BJ (cell line): ENCODE measurements at regions not wholly inside any gene's neighbourhood (a gene's known extent, or its start where the extent isn't known, plus 50 kb on each side); places are given as distances from the start of the nearest gene placed in this dataset.

ENCODE experiments used
- CTCF ChIA-PET: fragments of 350-600 bp; formaldehyde crosslinking; extraction: SDS; loops from one replicate; lab custom pipeline; 2021; ENCODE audit warnings: antibody characterized with exemption, inconsistent platforms; lab: Yijun Ruan, JAX
- POLR2A ChIA-PET: fragments of 300-600 bp; sonication (Branson Sonifier 250); formaldehyde crosslinking; extraction: SDS; loops from one replicate; lab custom pipeline; 2021; ENCODE audit warnings: antibody characterized with exemption; lab: Charles Lee
- DNase-seq: peaks from one replicate; pipeline ENCODE4 v3.0.0-alpha.2; 2011; ENCODE audit warnings: low read depth
- H3K27me3 ChIP-seq: 2 replicates; pipeline ENCODE4 v1.6.0; 2011; ENCODE audit warnings: low read length; ENCODE audit not compliant: control insufficient read depth, insufficient read depth
- H3K36me3 ChIP-seq: 2 replicates; pipeline ENCODE4 v1.5.1; 2011; ENCODE audit warnings: low read length; ENCODE audit not compliant: control insufficient read depth, insufficient read depth
- H3K4me3 ChIP-seq: 2 replicates; pipeline ENCODE4 v1.5.1; 2011; ENCODE audit warnings: low read depth, mild to moderate bottlenecking, control low read depth, low read length
- CTCF ChIP-seq: IDR thresholded peaks from 2 replicates; pipeline ENCODE4 v1.5.1; 2011; ENCODE audit warnings: low read depth, mild to moderate bottlenecking, control low read depth, inconsistent platforms, low read length, moderate library complexity; ENCODE audit not compliant: insufficient read depth

- POLR2A ChIA-PET = no interaction called here
- H3K36me3 ChIP-seq = no peaks in the 10 kb centered on the region
- TF ChIP-seq CTCF = no peak
- H3K27me3 ChIP-seq = no peaks in the 10 kb centered on the region
- no peak overlapping the region for H3K4me3 ChIP-seq
- no peak for DNase-seq
- CTCF ChIA-PET = no interaction called here
Measured at GRCh38 chr7:85381212-85381611, 194.4 kb upstream of the SEMA3D start.

DNA sequence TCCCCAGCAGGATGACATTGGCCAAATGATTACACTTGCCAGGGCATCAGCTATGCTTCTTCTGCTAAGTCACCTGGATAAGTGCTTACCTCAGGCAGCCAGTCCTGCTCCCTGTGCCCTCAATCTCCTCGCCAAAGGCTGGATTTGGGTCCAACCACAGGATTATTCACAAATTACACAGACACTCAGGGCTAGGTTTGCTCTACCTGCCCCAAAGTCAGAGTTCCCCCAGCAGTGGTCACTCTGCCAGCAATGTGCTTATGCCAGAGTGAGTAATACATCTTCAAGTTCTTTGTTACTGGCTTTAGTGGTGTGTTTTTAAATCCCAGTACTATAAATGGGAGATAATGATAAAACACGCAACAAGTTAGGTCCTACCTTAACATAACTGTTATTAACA lies 189.7 kb upstream of the SEMA3D start:
- TF ChIP-seq CTCF = no peak
- no peak for DNase-seq

DNA sequence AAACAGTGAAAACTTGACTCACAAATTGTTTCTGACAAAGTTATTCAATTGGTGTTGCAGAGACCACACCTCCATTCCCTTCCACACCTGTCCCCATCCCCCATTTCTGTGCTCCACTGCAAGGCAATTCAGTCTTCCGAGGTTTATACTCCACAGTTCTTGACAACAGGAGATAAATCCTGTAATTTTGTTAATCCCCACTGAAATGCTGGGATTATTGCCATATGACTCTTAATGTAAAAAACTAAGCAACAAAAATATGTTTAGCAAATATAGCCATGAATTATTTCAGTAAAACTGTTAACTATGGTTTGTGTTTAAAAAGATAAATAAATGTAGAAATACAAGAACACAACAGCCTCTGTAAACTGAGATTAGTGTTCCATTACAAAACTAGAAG lies 170.1 kb upstream of the SEMA3D start:
- no peak for DNase-seq
- H3K4me3 ChIP-seq = no peak overlapping the region
- H3K27me3 ChIP-seq = no peaks in the 10 kb centered on the region
- no peak for TF ChIP-seq CTCF
- ChIA-PET CTCF (no interaction called here), POLR2A (no interaction called here)
- H3K36me3 ChIP-seq = no peaks in the 10 kb centered on the region

More for the DNA sequence above, 189.7 kb upstream of the SEMA3D start:
- POLR2A ChIA-PET = no interaction called here
- CTCF ChIA-PET = no interaction called here
- H3K27me3 ChIP-seq = no peaks in the 10 kb centered on the region
- no peak overlapping the region for H3K4me3 ChIP-seq
- H3K36me3 ChIP-seq = no peaks in the 10 kb centered on the region

DNA sequence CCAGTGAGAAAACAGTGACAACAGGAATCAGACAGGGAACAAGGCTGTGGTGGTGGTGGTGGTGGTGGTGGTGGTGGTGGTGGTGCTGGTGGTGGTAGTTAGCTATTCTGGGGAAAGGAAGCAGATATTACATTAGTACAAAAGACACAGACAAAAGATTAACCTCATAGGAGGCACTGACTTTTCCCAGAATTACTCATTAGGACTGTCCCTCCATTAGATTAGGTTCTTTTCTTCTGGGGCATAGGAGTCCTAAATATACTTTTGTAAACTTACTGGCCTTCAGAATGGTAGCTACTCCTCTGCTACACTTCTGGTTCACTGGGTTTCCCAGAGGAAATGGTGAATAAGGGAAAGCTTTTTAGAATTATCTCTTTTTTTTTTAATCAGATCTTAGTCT lies 156.6 kb upstream of the SEMA3D start:
- no peak overlapping the region for H3K4me3 ChIP-seq
- no peaks in the 10 kb centered on the region for H3K36me3 ChIP-seq
- DNase-seq = no peak
- ChIA-PET CTCF (no interaction called here), POLR2A (no interaction called here)
- no peaks in the 10 kb centered on the region for H3K27me3 ChIP-seq
- TF ChIP-seq CTCF = no peak

- ChIA-PET POLR2A (no interaction called here), CTCF (no interaction called here)
- H3K4me3 ChIP-seq = no peak overlapping the region
- DNase-seq = no peak
- no peak for TF ChIP-seq CTCF
- H3K27me3 ChIP-seq = no peaks in the 10 kb centered on the region
- no peaks in the 10 kb centered on the region for H3K36me3 ChIP-seq
Measured at GRCh38 chr7:85342781-85343180, 155.9 kb upstream of the SEMA3D start.
